Parathyroid adenoma (tissue), 2 donors: ENCODE measurements at regions not wholly inside any gene's neighbourhood (a gene's known extent, or its start where the extent isn't known, plus 50 kb on each side); places are given as distances from the start of the nearest gene placed in this dataset.

Experiments
- H2AFZ ChIP-seq: fragments of 300-600 bp; sonication (generic); one replicate; pipeline ENCODE4 v1.7.0; 2017; ENCODE audit warnings: antibody characterized with exemption, mild to moderate bottlenecking
- H3K27ac ChIP-seq: fragments of 300-600 bp; sonication (generic); one replicate; pipeline ENCODE4 v1.7.0; 2017
- H3K27me3 ChIP-seq: fragments of 300-600 bp; sonication (generic); one replicate; pipeline ENCODE4 v1.7.0; 2017; ENCODE audit warnings: low read length; ENCODE audit not compliant: control insufficient read depth, insufficient read depth
- H3K36me3 ChIP-seq: fragments of 300-600 bp; sonication (generic); one replicate; pipeline ENCODE4 v1.7.0; 2017; ENCODE audit warnings: low read length; ENCODE audit not compliant: control insufficient read depth, insufficient read depth
- H3K4me1 ChIP-seq: fragments of 300-600 bp; sonication (generic); one replicate; pipeline ENCODE4 v1.7.0; 2017; ENCODE audit warnings: control low read depth
- H3K4me2 ChIP-seq: fragments of 300-600 bp; sonication (generic); one replicate; pipeline ENCODE4 v1.7.0; 2017; ENCODE audit warnings: low read length
- H3K4me3 ChIP-seq: fragments of 300-600 bp; sonication (generic); one replicate; pipeline ENCODE4 v1.7.0; 2017; ENCODE audit warnings: low read depth, low read length
- H3K79me2 ChIP-seq: fragments of 300-600 bp; sonication (generic); one replicate; pipeline ENCODE4 v1.7.0; 2017; ENCODE audit warnings: control low read depth
- H3K9ac ChIP-seq: fragments of 300-600 bp; sonication (generic); one replicate; pipeline ENCODE4 v1.7.0; 2017; ENCODE audit warnings: mild to moderate bottlenecking
- H3K9me3 ChIP-seq: fragments of 300-600 bp; sonication (generic); one replicate; pipeline ENCODE4 v1.7.0; 2017; ENCODE audit warnings: low read length; ENCODE audit not compliant: control insufficient read depth
- TF ChIP-seq, protein P1 (sequence below): fragments of 300-600 bp; sonication (generic); IDR thresholded peaks from one replicate; pipeline ENCODE4 v1.7.0; 2017; ENCODE audit warnings: antibody characterized with exemption, mild to moderate bottlenecking
- donor health status: primary hyperparathyroidism.

DNA sequence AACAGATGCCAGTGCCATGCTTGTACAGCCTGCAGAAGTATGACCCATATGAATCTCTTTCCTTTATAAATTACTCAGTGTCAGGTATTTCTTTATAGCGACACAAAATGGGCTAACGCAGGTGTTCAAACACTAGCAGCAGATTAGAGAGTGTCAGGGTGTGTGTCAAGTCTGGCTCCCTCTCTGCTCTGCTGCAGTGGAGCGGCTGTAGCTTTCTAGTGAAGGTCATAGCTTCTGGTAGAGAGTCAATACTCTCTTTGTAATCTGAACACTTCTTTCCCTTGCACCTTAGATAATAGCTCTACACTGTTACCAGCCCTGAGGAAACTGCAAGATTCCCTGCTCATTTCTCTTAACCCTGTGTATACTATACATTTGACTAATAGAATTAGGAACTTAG lies 483.2 kb upstream of the TGFBR2 start:
- H3K27me3 ChIP-seq, result no peaks in the 10 kb centered on the region
- no peaks in the 10 kb centered on the region for H3K79me2 ChIP-seq
- H3K9ac ChIP-seq, result no peak overlapping the region
- H3K4me3 ChIP-seq, result no peak overlapping the region
- no peak overlapping the region for H3K27ac ChIP-seq
- TF ChIP-seq, protein P1, sequence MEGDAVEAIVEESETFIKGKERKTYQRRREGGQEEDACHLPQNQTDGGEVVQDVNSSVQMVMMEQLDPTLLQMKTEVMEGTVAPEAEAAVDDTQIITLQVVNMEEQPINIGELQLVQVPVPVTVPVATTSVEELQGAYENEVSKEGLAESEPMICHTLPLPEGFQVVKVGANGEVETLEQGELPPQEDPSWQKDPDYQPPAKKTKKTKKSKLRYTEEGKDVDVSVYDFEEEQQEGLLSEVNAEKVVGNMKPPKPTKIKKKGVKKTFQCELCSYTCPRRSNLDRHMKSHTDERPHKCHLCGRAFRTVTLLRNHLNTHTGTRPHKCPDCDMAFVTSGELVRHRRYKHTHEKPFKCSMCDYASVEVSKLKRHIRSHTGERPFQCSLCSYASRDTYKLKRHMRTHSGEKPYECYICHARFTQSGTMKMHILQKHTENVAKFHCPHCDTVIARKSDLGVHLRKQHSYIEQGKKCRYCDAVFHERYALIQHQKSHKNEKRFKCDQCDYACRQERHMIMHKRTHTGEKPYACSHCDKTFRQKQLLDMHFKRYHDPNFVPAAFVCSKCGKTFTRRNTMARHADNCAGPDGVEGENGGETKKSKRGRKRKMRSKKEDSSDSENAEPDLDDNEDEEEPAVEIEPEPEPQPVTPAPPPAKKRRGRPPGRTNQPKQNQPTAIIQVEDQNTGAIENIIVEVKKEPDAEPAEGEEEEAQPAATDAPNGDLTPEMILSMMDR, result no peak
- no peaks in the 10 kb centered on the region for H3K4me1 ChIP-seq
- H3K9me3 ChIP-seq, result no peaks in the 10 kb centered on the region
- no peaks in the 10 kb centered on the region for H3K36me3 ChIP-seq
- no peak overlapping the region for H3K4me2 ChIP-seq
- no peak overlapping the region for H2AFZ ChIP-seq

DNA sequence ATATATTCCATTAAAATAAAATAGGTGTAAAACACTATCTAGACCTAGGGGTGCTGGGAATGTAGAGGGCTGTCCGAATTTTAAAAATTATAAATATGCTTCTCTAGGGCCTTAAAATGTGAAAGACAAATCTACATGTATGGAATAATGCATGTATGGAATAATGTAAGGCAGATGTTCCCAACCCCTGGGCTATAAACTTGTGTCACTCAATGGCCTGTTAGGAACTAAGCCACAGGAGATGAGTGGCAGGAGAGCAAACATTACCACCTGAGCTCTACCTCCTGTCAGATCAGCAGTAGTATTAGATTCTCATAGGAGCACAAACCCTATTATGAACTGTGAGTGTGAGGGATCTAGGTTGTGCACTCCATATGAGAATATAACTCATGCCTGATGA lies 482.6 kb upstream of the TGFBR2 start:
- H3K4me1 ChIP-seq, result no peaks in the 10 kb centered on the region
- H3K79me2 ChIP-seq, result no peaks in the 10 kb centered on the region
- H3K27me3 ChIP-seq, result no peaks in the 10 kb centered on the region
- no peak overlapping the region for H3K9ac ChIP-seq
- no peak overlapping the region for H2AFZ ChIP-seq
- no peak overlapping the region for H3K4me3 ChIP-seq
- no peak overlapping the region for H3K27ac ChIP-seq
- TF ChIP-seq, protein P1, result no peak
- H3K9me3 ChIP-seq, result no peaks in the 10 kb centered on the region
- no peak overlapping the region for H3K4me2 ChIP-seq
- H3K36me3 ChIP-seq, result no peaks in the 10 kb centered on the region

DNA sequence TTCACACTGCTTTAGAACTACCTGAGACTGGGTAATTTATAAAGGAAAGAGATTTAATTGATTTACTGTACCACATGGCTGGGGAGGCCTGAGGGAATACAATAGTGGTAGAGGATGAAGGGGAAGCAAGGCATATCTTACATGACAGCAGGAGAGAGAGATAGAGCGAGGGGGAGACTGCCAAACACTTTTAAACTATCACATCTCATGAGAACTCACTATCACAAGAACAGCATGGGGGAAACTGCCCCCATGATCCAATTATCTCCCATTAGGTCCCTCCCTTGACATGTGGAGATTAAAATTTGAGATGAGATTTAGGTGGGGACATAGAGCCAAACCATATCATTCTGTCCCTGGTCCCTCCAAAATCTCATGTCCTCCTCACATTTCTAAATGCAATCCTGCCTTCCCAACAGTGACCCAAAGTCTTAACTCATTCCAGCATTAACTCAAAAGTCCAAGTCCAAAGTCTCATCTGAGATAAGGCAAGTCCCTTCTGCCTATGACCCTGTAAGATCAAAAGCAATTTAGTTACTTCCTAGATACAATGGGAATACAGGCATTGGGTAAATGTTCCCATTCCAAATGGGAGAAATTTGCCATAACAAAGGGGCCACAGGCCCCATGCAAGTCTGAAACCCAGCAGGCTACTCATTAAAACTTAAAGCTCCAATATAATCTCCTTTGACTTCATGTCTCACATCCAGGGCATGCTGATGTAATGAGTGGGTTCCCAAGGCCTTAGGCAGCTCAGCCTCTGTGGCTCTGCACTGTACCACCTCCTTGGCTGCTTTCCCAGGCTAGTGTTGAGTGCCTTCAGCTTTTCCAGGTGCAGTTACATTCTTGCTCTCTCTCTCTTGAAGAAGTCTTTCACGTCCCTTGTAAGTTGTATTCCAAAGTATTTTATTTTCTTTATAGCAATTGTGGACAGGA lies 481.7 kb upstream of the TGFBR2 start:
- H3K36me3 ChIP-seq, result no peaks in the 10 kb centered on the region
- H3K27me3 ChIP-seq, result no peaks in the 10 kb centered on the region
- H3K4me1 ChIP-seq, result no peaks in the 10 kb centered on the region
- TF ChIP-seq, protein P1, result no peak
- no peak overlapping the region for H2AFZ ChIP-seq
- no peak overlapping the region for H3K9ac ChIP-seq
- no peak overlapping the region for H3K4me2 ChIP-seq
- H3K79me2 ChIP-seq, result no peaks in the 10 kb centered on the region
- no peak overlapping the region for H3K27ac ChIP-seq
- no peak overlapping the region for H3K4me3 ChIP-seq
- H3K9me3 ChIP-seq, result no peaks in the 10 kb centered on the region

DNA sequence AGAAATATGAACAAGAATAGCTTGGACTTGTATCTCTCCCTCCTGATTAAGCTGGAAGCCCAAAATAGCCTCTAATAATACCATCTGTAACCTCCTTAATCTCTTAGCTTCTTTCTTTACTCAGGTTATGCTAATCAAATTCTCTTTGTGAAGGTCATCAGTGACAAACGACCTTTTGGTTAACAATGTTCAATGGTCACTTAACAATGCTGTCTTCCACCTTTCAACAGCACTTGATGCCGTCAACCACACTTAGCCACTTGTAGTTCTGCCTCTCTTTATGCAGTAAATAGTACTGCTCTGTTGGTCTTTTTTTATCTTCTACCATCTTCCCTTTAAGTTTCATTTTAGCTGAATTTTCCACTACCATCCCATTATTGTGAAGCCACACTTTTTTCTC lies 476.6 kb upstream of the TGFBR2 start:
- Histone ChIP-seq H3K27me3 (no peaks in the 10 kb centered on the region), H3K4me1 (no peaks in the 10 kb centered on the region), H3K4me3 (no peak overlapping the region), H3K27ac (no peak overlapping the region), H3K36me3 (no peaks in the 10 kb centered on the region), H3K9me3 (no peaks in the 10 kb centered on the region), H2AFZ (no peak overlapping the region), H3K79me2 (no peaks in the 10 kb centered on the region), H3K9ac (no peak overlapping the region), H3K4me2 (no peak overlapping the region)
- TF ChIP-seq, protein P1, result no peak

DNA sequence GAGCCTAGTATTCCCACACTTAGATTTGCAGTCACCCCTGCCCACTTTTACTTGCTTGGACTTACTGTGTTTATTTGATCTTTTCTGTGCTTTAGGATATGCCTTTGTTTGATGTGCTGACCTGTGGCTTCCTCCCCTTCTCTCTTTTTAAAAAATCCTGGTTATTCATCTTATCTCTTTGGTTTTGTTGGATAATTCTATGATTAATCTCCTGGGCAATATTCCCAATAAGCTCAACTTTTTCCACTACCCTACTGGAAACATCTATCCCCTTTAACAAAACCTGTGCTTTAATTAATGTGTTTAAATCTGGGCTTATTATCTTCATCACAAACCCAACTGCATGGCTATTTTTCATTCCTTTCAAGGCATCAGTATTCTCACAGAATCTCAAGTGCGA lies 476.0 kb upstream of the TGFBR2 start:
- no peak overlapping the region for H3K4me3 ChIP-seq
- no peaks in the 10 kb centered on the region for H3K27me3 ChIP-seq
- no peak overlapping the region for H3K9ac ChIP-seq
- no peaks in the 10 kb centered on the region for H3K36me3 ChIP-seq
- no peak overlapping the region for H2AFZ ChIP-seq
- H3K4me2 ChIP-seq, result no peak overlapping the region
- H3K79me2 ChIP-seq, result no peaks in the 10 kb centered on the region
- no peaks in the 10 kb centered on the region for H3K4me1 ChIP-seq
- H3K9me3 ChIP-seq, result no peaks in the 10 kb centered on the region
- TF ChIP-seq, protein P1, result no peak
- H3K27ac ChIP-seq, result no peak overlapping the region
